Dermis microvascular lymphatic vessel endothelial cell (primary cell): ENCODE measurements at regions not wholly inside any gene's neighbourhood (a gene's known extent, or its start where the extent isn't known, plus 50 kb on each side); places are given as distances from the start of the nearest gene placed in this dataset.
A peak's percentile ranks its signal among the peaks of the same experiment; 100 is the strongest.

Experiments
- DNase-seq, 2 donors: peaks; one replicate each; pipeline versions ENCODE4 v3.0.0 to v3.0.0-alpha.2; 2010; ENCODE audit warnings: low read depth in 2 of 2

DNA sequence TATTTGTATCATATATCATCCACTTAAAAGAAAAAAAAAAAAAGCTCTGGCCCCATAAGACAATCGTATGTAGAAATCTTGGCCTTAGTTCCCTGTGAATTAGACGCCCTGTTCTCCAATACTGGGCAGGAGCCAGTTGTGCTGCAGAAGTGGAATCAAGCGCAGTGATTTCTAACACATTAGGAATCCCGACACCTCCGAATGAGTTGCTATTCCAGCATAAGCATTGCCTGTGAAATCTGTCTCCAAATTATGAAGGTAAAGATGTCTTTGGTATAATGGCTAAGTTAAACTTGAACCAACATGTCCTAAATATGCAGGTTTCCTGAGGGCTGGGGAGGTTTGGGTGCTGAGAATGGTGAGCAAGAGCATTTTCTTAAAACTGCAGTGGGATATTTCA is 199.4 kb upstream of the ARRDC4 start:
- DNase-seq: no peak

DNA sequence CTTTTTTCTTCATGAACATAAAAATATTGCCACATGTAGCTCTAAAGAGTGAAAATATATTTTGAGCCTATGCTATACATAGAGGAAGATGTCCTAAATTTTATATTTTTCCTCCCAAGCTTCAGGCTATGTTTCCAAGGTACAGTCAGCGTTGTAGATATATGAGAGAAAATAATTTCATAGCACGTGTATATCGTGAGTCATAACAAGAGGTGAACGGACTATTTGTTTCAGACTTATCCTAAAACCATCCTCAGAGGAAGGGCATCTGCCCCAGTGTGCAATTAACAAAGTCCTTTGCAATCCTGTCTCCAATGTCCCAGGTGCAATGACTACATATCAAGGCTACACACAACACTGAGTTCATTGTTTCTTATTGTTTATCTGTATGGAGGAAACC is 177.3 kb upstream of the ARRDC4 start:
- DNase-seq: no peak

DNA sequence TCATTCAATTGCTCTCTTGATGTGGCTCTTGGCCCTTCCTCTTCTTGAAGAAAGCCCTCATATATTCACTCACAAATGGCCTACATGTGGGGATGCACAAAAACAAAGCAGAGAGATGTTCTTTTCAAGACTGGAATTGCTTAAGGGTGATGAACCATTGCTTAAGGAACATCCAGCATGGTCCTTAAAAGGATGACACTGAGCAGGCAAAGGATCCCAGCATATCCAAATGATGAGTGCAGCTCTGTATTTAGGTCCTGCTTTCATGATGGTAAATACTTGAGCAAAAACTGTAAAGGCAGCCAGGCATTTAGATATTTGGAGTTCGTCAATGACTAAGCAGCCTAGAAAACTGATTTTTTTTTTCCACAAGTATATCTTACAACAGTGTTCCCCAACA is 173.8 kb upstream of the ARRDC4 start:
- no peak for DNase-seq

DNA sequence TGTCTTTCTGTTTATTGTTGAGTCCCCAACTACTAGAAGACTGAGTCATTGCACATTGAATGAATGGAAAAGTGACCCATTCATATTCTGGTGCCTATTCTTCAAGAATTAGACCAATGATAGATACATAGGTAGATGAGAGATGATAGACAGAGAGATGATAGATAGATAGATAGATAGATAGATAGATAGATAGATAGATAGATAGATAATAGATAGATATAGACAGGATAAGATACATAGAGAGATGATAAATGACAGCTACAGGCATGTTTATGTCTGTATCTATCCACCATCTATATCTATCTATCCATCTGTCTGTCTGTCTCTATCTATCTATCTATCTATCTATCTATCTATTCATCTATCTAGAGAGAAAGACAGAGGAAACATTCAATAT is 170.3 kb upstream of the ARRDC4 start:
- no peak for DNase-seq

DNA sequence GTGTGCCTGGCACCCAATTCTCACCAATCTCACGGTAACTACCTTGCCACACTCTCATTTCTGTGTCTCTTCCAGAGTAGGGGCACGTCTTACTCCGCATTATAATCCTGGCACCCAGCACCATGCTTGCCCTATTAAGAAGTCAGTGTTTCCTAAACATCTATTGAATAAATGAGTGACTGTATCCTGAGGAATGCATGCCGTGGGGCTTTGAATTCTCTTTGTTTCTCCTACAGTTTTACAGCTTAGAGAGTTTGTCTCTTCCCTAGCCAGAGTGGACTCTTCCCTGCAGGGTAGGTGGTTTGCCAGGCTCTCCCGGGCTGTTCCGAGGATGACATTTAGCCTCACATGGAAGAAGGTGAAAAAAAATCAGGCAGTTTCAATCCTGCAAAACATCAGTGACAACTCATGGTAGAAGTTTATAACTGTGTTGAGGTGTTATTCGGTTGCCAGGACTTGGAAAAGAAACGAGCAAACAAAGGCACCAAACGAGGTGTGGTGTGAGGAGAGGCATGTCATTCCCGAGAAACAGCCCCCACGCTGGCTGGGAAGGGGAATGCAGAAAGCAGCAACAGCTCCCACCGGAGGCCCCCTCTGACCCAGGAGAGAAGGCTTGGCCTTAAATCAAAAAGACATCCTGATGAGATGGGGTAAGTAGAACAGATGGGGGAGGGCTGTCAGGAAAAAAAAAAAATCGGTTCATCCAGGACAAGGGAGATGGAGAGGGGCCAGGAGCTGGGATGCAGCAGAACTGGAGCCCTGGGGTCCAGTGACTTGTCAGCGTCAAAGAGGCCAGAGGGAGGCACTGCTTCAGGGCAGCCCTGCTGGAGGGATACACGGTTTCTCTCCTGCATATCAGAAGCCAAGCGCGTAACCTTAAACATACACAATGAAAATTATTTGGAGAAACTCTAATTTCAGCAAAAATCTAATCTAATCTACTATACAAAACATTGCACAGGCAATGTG is 168.4 kb upstream of the ARRDC4 start:
- DNase-seq: no peak

DNA sequence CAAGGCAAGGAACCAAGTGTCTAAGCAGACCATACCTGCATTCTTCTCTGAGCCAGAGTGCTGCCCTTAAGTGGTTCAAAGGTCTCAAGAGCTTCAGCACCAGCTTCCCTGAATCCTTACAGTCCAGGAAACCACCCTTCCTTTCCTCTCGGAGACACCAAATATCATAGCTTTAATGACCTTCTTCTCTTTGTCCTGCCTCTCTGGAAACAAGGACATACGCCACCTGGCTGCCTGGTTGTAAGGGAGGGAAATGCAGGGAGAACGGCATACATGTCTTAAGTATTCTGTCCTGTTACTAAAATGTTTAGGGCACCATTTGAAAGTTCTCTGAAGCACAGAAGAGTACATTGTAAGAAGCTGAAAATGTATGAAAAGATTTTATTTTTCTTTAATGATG is 155.6 kb upstream of the ARRDC4 start:
- no peak for DNase-seq

DNA sequence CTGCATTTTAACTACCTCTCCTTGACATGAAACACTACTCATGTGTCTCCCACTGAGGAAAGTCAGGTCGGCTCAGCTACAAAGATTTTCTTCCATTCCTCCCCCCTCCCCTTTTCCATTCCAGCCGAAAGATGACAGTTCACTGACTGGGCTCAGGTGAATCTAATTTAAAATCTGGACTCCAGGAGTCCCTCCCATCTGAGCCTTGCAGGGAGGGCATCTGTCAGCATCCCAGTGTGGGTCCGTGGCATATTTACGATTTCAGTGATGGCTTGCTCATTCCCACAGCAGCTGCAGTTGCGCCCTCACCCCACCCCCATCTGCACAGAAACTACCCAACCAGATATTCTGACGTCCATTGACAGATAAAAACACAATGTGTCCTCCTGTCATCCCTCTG is 153.7 kb upstream of the ARRDC4 start:
- DNase-seq: no peak

DNA sequence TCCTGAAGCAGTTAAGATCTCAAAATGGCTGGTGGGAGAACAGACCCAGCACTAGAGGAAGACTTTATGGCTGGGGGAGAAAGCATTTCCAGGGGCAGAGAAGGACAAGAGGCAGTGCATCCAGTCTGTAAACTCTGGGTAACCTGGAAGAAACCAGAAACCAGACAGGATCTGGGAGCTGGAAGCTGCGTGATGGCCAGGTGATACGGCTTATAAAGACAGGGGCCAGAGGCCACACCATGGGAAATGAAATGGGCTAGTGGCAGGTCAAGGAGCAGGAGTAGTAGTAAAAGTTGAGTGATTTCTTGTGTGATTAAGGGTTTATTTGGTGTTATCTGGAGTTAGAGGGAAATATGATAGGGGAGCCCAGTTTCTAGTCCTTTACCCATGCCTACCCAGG is 144.7 kb upstream of the ARRDC4 start:
- no peak for DNase-seq

DNA sequence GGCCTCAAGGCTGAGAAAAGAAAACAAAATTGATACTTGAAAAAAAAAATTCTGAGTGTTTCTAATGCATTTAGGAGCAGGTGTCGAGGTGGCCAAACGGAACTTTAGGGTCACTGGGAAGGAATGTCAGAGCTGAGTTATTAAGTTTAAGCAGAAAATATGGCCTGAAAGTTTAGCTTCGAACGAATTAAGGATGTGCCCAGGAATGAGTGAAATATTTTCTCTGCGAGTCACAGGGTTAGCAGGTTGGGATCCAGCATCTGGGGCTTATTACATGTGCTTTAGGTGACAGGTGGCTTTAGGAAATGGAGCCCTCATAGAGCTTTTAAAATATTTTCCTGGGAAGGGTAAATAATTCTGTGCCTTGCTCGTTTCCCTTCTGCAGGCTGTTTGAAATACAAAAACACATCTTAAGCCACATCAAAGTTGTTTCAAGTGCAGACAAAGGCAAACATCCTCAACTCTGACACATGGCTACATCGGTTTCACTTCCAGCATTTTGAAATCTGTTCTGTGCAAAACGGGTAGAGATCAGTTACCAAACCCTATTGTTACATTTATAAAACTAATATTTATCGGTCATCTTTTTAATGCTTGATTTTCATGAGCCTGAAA is 143.1 kb upstream of the ARRDC4 start:
- DNase-seq: no peak

DNA sequence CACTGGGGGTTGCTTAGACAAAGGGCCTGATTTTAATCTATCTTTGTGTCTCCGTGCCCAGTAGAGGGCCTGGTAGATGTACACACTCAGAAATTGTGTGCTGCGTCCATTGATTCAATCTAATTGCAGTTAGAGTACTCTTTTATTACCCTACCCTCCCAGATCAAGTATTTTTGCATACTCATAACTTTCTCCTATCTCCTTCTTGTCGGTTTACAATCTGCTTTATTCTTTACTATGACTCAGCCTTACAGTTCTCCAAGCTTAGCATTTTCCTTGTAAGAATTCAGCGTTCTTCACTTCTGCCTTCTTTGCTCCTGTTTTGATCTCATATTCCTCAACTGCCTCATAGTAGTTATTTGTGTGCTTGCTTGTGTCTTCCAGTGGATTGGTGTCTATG is 124.5 kb upstream of the ARRDC4 start:
- DNase-seq: no peak

DNA sequence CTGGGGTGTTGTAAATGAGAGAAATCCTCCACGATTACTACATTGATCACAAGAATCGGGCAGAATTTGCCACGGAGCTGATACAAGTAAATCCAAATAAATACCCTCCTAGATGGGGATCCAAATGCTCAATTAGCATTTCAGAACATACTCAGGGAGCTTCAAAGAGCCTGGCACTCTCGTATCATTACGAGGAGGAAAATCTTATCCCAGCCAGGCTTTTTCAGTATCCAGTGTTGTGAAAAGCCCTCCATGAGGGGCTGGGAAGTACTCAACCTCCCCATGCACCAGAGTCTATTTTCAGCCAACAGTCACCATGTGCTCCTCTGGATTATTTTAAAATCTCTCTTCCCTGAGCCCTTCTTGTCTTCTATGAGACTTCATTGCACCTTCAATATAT is 122.6 kb upstream of the ARRDC4 start:
- no peak for DNase-seq

DNA sequence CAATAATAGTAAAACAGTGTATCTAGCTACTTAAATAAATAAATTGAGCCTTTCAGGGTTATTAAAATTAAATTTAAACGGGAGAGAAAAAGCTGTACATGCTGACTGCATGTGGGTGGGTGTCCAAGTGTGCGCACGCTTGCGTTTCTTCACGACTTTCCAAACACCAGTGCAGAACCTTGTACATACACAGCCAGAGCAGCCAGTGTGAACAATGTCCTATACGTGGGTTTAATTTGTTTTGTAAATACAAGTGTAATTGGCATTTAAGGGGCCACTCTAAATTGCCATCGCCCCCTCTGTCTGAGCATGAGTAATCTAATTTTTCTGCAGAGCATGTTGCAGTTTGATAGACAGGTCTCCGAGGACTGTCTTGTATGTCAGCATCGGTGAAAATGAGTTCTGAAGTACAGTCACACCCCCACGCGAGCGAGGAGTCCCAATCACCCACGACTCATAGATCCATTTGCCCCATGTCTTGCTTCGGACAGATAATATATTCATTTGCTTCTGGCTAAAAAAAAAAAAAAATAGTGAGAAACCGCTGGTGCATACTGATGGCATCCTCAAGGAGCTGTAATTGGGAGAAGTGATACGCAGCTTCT is 121.8 kb upstream of the ARRDC4 start:
- no peak for DNase-seq

DNA sequence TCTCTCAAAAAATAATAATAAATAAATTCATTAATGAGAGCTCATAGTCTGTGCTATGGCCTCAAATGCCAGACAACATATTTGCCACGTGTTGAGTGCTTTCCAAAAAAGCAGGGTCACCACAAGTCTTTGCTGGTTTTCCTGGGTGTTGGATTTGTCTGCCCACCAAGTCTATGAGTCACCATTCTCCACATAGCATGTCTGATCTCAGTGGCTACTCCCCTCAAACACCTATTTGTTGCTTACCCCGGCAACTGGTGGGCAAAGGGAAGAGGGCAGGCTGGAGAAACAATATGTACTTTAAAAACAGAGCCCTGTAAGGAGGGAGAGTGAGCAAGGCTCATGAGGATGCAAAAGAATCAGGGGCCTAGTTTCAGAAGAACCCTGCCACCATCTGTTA is 120.0 kb upstream of the ARRDC4 start:
- DNase-seq: no peak

DNA sequence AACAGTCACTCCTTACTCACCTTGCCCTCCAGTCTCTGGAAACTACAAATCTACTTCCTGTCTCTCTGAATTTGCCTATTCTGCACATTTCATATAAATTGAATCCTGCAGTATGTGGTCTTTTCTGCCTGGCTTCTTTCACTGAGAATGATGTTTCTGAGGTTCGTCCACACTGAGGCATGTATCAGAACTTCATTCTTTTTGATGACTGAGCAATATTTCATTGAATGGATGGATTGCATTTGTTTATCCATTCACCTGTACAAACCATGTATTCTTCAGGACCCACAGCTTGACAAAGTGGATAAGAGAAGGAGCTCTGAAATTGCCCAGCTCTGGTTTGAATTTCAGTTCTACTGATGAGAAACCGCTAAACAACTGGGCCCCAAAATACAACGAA is 118.9 kb upstream of the ARRDC4 start:
- DNase-seq: no peak

DNA sequence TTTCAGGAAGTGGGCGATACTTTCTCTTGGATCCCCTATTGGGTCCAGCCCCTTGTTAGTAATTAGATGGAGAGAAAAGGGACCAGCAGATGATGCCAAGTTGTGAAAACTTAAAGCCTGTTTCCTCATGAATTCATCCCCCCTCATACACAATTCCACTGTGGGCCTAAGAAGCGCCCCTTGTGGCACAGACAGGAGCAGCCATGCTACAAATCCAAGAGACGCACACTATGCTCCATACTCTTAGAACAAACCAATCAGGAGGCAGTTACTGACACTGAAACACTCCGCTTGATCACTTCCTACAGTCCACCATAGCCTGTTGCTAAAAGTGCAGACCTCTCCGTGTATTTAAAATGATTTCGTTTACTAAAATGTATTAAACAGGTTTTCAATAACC is 111.3 kb upstream of the ARRDC4 start:
- DNase-seq: no peak

DNA sequence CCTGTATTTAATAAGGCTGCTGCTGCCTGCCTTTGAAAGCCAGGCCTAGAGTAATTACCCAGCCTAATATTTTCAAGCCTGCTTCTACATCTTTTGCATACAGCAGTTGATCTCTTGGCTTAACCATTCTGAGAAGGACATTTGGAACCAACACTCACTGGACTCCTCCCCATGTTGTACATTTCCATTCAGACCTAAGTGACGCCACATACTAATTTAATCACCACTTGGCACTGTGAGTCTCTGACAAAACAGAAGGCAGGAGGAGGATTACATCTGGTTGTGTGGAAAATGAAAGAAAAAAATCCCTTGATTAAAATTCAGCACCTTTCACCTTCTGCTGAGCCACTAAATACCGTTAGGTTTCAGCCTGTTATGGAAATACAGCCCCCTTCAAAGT is 102.2 kb upstream of the ARRDC4 start:
- peak in 1 of 2 donors; percentile 9 for DNase-seq

DNA sequence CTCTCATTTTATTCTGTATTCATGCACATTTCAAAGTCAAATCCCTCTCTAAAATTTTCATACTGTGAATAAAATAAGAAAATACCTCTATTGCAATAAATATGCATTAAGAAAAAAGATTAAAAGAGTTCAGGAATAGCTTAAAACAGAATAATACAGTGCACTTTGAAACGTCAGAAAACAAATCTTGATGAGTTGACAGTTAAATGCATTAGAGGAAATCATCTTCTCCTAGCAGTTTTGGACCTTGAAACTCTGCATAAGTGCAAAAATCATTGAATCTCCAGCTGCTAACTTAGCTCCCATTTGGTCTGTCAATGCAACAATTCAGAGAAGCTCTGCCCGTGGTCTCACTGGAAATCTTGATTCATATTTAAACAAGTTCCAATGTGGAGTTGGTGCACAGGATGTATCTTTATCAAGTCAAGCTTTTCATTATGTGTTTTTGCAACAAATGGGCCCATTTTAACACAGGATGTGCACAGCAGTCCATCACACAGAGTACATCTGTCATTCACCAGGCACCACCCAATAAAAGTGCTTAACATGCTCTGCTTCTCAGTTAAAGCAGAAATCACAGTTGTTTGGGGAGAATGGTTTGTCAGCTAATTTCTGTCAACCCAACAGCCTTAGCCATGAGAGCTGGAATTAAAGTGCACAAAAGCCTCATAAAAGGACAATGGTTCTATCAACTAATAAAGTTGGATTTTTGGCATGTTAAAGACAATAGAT is 98.8 kb upstream of the ARRDC4 start:
- DNase-seq: no peak

DNA sequence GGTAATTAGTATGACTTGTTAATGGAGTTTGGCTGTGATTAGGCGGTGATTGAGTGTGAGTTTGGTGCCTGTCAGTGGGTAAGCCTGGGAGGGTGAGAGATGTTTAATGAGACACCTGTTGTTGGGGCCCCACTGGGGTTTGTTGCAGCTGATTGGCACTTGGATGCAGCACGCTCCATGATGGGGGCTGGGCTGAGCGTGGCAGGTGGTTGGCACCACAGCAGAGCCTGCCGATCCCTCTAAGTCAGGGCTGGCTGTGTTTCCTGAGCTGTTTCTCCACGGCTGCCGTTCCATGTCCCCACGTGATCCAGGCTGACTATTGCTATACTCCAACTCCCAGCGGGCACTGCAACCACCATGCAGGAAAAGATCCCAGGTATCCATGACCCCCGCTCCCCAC is 93.5 kb upstream of the ARRDC4 start:
- no peak for DNase-seq

DNA sequence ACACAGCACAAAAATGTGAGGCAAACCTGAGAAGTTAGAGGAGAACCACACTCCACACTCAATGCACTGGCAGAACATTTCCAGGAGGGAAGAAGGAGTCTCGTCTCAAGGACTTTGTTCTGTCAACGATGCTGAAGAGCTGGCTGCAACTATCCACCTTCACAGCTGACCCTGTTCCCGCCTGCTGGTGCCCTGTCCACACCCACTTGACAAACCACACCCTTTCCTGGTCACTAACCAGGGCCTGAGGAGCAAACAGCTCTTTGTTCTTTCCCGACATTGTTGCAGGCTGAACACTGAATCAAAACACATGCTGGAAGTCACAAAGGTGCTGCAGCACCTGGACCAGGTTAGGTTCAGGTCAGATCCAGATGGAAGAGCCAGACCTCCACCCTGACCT is 92.6 kb upstream of the ARRDC4 start:
- peak in 1 of 2 donors; percentile 18 for DNase-seq

DNA sequence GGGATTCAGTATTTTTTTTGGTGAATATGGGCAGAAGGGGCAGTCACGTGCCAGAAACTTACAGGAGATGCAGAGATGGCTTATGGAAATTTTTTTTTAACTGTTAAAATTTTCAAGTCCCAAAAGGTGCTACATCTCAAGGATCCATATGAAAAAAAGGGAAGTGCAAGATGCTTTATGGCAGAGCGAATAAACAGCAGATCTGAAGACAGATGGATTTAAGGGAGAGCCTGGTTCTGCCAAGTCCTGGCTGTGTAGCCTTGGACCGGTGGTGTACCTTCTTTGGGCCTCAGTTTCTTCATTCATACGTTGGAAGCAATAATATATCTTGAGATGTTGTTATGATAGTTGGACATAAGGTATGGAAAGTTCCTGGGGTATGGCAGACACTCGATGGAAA is 91.5 kb upstream of the ARRDC4 start:
- no peak for DNase-seq

DNA sequence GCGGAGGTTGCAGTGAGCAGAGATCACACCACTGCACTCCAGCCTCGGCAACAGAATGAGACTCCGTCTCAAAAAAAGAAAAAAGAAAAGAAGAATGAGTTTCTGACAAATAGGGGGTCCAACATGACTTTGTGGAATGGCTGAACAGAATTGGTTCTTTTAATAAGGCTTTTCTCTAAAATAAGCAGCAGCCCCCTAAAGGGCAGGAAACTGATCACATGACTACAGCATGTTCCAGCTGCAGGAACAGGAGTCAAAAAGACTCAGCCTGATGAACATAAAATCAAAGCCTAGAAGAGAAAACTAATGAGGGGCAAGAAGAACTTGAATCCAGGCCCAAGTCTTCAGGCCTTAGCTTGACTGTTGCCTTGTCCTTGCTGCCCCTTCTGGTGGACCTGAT is 89.7 kb upstream of the ARRDC4 start:
- no peak for DNase-seq

DNA sequence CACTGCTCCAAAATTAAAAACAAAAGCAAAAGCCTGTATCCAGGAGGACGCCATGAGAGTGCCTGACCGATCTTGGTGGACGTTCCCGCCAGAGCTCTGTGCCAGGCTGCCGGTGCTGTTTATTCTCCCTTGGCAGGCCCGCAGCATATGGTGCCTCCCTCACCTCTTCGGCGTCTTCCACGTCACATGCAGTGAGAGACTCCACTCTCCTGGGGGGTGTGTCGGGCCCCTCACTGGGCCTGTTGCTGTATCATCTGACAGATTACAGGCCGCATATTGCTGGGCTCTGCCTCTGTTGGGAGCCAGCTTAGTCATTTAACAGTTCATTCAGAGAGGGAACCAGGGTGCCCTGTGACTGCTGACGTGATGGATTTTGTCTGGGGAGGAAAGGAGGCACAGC is 86.4 kb upstream of the ARRDC4 start:
- DNase-seq: no peak
